ENCODE measurements at regions not wholly inside any gene's neighbourhood (a gene's known extent, or its start where the extent isn't known, plus 50 kb on each side); places are given as distances from the start of the nearest gene placed in this dataset.

DNA sequence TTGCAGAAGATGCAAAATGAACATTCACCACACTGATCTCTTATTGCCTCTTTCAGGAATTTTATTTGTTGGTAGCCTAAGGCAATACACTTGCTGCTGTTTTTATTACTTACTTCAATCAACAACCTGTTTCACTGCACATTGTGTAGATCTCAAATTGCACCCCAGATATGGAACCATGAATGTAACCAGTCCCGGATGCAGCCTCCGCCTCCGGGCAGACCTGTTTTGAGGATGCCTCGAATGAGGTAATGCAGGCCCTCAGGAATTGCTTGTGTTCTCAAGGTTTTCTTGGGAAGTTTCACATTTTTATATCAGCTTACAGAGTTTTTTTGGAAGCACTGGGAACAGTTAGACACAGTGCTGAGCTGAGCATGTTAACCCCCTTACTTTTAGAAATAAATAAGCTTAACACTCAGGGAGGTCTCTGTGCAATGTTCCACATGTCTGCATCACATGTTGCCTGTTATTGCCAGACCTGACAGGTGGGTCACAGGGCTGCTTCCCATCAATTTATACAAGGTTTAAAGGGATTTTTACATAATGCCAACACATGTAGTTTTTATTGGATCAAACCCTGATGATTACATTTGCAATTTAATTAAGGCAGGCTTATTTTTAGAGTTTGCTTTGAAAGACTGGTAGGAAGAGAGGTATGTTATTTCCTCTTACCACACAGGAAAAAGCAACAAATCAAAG is 193.1 kb upstream of the POM121L12 start:
- no peaks in the 10 kb centered on the region for H3K27me3 ChIP-seq (ENCODE audit: control insufficient read depth, low read length)
- H3K9me3 ChIP-seq (ENCODE audit: control insufficient read depth, insufficient read depth, low read length), result no peaks in the 10 kb centered on the region
- TF ChIP-seq EZH2phosphoT487 (IDR thresholded peaks at IDR 0.05; ENCODE audit: borderline replicate concordance, low read length), result no peak
- TF ChIP-seq, protein P1, sequence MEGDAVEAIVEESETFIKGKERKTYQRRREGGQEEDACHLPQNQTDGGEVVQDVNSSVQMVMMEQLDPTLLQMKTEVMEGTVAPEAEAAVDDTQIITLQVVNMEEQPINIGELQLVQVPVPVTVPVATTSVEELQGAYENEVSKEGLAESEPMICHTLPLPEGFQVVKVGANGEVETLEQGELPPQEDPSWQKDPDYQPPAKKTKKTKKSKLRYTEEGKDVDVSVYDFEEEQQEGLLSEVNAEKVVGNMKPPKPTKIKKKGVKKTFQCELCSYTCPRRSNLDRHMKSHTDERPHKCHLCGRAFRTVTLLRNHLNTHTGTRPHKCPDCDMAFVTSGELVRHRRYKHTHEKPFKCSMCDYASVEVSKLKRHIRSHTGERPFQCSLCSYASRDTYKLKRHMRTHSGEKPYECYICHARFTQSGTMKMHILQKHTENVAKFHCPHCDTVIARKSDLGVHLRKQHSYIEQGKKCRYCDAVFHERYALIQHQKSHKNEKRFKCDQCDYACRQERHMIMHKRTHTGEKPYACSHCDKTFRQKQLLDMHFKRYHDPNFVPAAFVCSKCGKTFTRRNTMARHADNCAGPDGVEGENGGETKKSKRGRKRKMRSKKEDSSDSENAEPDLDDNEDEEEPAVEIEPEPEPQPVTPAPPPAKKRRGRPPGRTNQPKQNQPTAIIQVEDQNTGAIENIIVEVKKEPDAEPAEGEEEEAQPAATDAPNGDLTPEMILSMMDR (IDR thresholded peaks at IDR 0.05; ENCODE audit: low read depth, low read length, poor library complexity, severe bottlenecking), result no peak
- 0 out of 2 replicates have a peak overlapping the region, but pooled peaks have one; percentile 0 for H3K4me2 ChIP-seq (ENCODE audit: low read length)
- H3K36me3 ChIP-seq (ENCODE audit: control insufficient read depth, low read length), result no peaks in the 10 kb centered on the region
- peaks cover 12% of the 10 kb centered on the region for H3K4me1 ChIP-seq (ENCODE audit: control insufficient read depth, low read length)
- no peak overlapping the region for H3K27ac ChIP-seq (ENCODE audit: low read depth, low read length)
- H3K9me2 ChIP-seq (replicated peaks; ENCODE audit: control insufficient read depth, low read length), result no peaks in the 10 kb centered on the region
- no peaks in the 10 kb centered on the region for H3F3A ChIP-seq (ENCODE audit: control insufficient read depth, insufficient read depth)
- H4K20me1 ChIP-seq (ENCODE audit: control insufficient read depth, insufficient read depth, low read depth, low read length), result no peaks in the 10 kb centered on the region
- H3K79me2 ChIP-seq (ENCODE audit: control insufficient read depth, low read length), result no peaks in the 10 kb centered on the region
- no peak overlapping the region for H3K4me3 ChIP-seq (ENCODE audit: low read length)

- Histone ChIP-seq H3K4me2 (ENCODE audit: low read length) (no peak overlapping the region), H3K79me2 (ENCODE audit: control insufficient read depth, low read length) (no peaks in the 10 kb centered on the region), H4K20me1 (ENCODE audit: control insufficient read depth, insufficient read depth, low read depth, low read length) (no peaks in the 10 kb centered on the region), H3K4me3 (ENCODE audit: low read length) (no peak overlapping the region), H3K27ac (ENCODE audit: low read depth, low read length) (no peak overlapping the region), H3F3A (ENCODE audit: control insufficient read depth, insufficient read depth) (no peaks in the 10 kb centered on the region), H3K36me3 (ENCODE audit: control insufficient read depth, low read length) (no peaks in the 10 kb centered on the region), H3K9me2 (replicated peaks; ENCODE audit: control insufficient read depth, low read length) (no peaks in the 10 kb centered on the region), H3K9me3 (ENCODE audit: control insufficient read depth, insufficient read depth, low read length) (no peaks in the 10 kb centered on the region), H3K4me1 (ENCODE audit: control insufficient read depth, low read length) (peaks cover 12% of the 10 kb centered on the region), H3K27me3 (ENCODE audit: control insufficient read depth, low read length) (no peaks in the 10 kb centered on the region)
- TF ChIP-seq, protein P1 (IDR thresholded peaks at IDR 0.05; ENCODE audit: low read depth, low read length, poor library complexity, severe bottlenecking), result no peak
- TF ChIP-seq EZH2phosphoT487 (IDR thresholded peaks at IDR 0.05; ENCODE audit: borderline replicate concordance, low read length), result no peak
Measured at GRCh38 chr7:52838981-52839411, 196.4 kb upstream of the POM121L12 start.

DNA sequence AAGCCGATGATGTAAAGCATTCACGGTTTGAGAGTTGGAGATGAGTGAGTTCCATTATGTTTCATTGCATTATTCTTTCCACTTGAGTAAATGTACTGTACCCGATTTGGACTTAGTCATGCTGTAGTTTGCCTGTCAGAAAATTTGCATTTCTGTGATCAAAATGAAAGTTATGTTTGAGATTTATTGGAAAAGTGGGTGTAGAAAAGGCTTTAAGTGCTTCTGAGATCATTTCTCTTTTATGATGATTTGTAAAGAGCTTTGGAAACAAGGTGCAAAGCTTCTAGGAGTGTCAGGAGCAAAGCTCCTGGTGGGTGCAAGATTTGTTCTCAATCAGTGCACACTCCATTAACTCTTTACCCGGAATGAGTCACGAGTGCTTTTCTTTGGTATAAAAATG is 204.1 kb upstream of the POM121L12 start:
- no peaks in the 10 kb centered on the region for H3K36me3 ChIP-seq (ENCODE audit: control insufficient read depth, low read length)
- H3K9me2 ChIP-seq (replicated peaks; ENCODE audit: control insufficient read depth, low read length), result no peaks in the 10 kb centered on the region
- H3K27me3 ChIP-seq (ENCODE audit: control insufficient read depth, low read length), result no peaks in the 10 kb centered on the region
- no peaks in the 10 kb centered on the region for H3K4me1 ChIP-seq (ENCODE audit: control insufficient read depth, low read length)
- peaks cover 4% of the 10 kb centered on the region; the same call in 1 of the 2 replicates for H3K9me3 ChIP-seq (ENCODE audit: control insufficient read depth, insufficient read depth, low read length)
- no peak overlapping the region for H3K27ac ChIP-seq (ENCODE audit: low read depth, low read length)
- no peak overlapping the region for H3K4me3 ChIP-seq (ENCODE audit: low read length)
- no peaks in the 10 kb centered on the region for H4K20me1 ChIP-seq (ENCODE audit: control insufficient read depth, insufficient read depth, low read depth, low read length)
- TF ChIP-seq, protein P1 (IDR thresholded peaks at IDR 0.05; ENCODE audit: low read depth, low read length, poor library complexity, severe bottlenecking), result no peak
- no peak for TF ChIP-seq EZH2phosphoT487 (IDR thresholded peaks at IDR 0.05; ENCODE audit: borderline replicate concordance, low read length)
- H3K79me2 ChIP-seq (ENCODE audit: control insufficient read depth, low read length), result no peaks in the 10 kb centered on the region
- H3K4me2 ChIP-seq (ENCODE audit: low read length), result no peak overlapping the region
- no peaks in the 10 kb centered on the region for H3F3A ChIP-seq (ENCODE audit: control insufficient read depth, insufficient read depth)

Measured in DOHH2 (cell line).